HG02623 (cell line): ENCODE measurements at regions not wholly inside any gene's neighbourhood (a gene's known extent, or its start where the extent isn't known, plus 50 kb on each side); places are given as distances from the start of the nearest gene placed in this dataset.

Source experiments
- ATAC-seq: cut with Tn5 transposase; IDR thresholded peaks from one replicate; pipeline ENCODE4 v1.9.1; 2021; ENCODE audit warnings: moderate library complexity; ENCODE audit not compliant: unreplicated experiment

- ATAC-seq: no peak
Measured at GRCh38 chr9:31067418-31067817, 1317.0 kb upstream of the ACO1 start.

GRCh38 chr9:31071606-31072286 lies 1312.7 kb upstream of the ACO1 start:
- ATAC-seq: no peak

GRCh38 chr9:31078175-31078574 lies 1306.3 kb upstream of the ACO1 start:
- ATAC-seq: peak; percentile 81

DNA sequence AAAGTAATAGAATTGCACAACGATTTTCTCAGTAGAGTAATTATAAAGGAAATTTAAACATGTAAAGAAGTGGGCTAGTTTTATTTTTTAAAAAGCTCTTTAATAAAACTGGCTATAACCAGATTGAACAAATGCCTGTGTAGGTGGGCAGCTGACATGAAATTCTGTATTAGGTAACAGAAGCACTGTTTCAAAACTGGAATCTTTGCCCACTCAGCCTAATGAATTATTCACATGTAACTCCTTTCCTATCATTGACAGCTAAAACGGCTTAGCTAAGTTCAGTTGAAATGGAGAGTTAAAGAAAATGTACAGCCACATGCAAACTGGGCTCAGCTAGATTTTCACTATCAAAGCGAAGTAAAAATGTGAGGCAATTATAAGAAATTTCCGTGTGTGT lies 1300.1 kb upstream of the ACO1 start:
- no peak for ATAC-seq

GRCh38 chr9:31089549-31090221 lies 1294.8 kb upstream of the ACO1 start:
- no peak for ATAC-seq

- ATAC-seq: no peak
Measured at GRCh38 chr9:31100311-31100710, 1284.1 kb upstream of the ACO1 start.

- ATAC-seq: no peak
Measured at GRCh38 chr9:31103836-31104235, 1280.6 kb upstream of the ACO1 start.

DNA sequence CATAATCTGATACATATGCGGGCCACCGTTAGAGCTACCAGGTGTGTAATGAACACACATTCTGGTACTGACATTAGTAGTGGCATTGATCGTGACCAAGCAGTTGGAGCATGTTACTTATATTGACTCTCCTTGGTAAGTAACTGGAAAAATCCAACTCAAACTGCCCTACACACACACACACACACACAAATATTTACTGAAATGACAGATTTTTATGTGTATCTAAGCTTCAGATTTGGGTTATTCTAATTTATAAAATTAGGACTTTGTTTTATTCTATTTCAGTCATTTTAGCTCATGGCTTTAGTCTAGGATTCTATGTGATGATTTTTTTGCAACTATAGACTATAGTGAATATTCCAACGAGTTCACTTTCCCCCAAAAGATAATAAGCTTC lies 1280.2 kb upstream of the ACO1 start:
- ATAC-seq: no peak

DNA sequence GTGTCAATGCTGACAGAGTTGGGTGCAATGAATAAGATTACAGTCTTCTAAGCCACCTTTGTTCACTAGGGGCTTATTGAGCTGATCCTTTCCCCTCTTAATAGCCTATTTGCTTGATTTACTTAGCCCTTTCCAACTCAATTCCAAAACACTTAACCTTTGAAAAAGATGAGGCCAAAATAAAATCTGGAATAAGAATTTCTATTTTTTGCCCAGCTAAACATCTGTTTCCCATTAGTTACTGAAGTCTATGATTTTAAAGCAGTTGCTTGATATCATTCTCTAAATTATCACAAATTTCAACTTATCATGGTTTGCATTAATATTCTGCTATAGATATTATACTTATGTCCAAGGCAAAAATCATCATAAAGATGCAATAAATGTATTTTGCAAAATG lies 1272.0 kb upstream of the ACO1 start:
- ATAC-seq: no peak

GRCh38 chr9:31114346-31114745 lies 1270.1 kb upstream of the ACO1 start:
- ATAC-seq: no peak

DNA sequence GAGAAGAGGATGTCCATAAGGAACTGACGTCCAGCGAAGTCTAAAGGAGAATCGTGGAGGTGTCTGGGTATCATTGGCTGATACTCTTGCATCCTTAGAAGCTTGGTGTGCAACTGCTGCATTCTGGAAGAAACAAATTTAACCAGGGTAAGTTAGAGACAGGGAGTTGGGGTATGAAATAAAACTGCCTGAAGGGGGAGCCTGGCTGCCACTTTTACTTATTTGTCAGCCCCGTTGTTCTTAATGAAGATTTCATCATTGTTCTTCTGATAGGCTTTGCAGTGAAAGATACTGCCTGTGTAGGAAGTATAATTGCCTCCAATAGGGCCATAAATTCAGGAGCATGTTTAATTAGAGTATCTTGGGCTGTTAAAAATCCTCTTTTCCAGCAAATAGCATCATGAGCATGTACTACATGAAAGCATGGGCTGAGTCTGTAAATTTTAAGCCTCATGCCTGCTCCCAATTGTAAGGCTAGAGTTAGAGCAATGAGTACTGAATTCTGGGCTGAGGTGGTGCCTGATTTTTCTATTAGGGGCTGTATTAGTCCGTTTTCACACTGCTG lies 1264.5 kb upstream of the ACO1 start:
- peak; percentile 86 for ATAC-seq

DNA sequence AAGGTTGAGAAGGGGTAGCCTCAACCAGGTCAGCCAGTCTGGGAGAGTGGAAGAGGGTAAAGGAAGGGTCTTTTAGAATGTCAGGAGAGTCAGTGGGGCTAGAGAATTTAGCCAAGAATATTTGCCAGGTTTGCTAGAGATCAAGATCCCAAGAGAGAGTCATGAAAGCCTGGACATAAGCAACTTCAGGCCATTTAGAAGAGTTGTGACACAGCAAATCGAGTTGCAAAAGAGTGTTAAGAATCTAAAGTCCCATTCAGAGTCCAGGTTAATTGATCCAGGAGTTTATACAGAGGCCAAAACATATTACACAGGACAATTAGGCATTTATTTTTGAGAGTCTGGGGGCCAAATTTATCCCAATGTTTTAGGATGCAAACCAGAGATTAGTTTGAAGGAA lies 1260.1 kb upstream of the ACO1 start:
- ATAC-seq: no peak

DNA sequence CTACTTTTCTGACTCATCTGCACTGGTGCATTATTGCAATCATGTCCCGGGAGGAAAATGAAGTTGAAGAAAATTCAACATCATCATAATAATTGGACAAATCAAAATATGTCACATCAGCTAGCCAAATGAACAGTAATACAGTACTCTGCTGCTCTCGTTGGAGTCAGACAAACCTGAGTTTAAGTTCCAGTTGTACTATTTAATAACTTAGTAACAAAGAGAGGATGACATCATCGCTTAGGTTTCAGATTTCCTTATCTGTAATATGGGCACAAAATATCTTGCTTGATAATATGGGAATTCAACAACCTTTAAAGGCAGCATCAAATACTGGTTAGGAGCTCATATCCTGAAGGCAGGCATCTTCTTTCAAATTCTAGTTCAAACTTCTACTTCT lies 1248.9 kb upstream of the ACO1 start:
- no peak for ATAC-seq

DNA sequence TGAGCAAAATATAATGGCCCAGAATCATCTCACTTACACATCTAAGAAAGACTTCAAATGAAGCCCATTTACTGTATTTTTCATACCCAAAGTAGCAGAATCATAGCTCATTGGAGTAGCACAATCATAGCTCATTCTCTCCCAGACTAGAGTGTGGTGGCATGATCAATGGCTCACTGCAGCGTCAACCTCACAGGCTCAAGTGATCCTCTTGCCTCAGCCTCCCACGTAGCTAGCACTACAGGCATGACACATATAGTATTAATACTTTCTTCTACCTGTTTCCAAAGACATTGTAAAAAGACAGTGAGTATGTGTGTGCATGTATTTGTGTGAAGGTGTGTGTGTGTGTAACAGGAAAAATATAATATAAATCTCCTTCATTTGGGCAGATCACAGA lies 1247.9 kb upstream of the ACO1 start:
- ATAC-seq: no peak

DNA sequence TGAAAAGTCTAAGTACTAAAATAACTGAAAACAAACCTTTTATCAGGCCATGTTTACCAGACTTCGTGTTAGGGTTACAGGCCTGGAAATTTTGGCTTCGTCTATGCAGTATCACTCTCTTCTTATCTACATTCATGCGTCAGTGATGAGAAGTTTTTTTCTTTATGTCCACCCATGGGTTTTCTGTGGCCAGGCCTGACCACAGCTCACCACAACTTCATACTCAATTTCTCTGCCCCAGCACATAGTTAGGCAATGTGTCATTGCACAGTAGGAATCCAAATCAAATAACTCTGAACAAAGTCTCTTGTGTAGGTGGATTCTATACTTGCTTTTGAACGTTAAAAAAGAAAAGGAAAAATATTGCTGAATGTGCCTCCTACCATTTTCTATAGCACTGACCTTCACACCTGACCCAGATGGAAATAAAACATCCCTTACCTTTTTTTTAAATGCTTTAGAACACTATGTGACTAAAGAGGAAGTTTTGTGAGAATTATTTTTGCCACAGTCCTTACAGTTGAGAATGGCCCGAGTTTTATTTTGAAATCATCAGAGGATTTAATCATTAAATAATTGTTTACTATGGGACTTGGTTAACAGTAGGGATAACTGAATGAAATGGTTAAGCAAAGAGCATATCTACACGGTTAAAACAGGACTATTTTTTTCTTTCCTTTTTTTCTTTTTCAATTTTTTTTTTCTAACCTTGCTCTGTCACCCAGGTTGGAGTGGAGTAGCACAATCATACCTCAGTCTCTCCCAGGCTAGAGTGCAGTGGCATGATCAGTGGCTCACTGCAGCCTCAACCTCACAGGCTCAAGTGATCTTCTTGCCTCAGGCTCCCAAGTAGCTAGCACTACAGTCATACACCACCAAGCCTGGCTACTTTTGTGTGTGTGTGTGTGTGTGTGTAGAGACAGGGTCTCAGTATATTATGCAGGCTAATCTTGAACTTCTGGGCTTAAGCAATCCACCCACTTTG lies 1247.0 kb upstream of the ACO1 start:
- ATAC-seq: no peak

DNA sequence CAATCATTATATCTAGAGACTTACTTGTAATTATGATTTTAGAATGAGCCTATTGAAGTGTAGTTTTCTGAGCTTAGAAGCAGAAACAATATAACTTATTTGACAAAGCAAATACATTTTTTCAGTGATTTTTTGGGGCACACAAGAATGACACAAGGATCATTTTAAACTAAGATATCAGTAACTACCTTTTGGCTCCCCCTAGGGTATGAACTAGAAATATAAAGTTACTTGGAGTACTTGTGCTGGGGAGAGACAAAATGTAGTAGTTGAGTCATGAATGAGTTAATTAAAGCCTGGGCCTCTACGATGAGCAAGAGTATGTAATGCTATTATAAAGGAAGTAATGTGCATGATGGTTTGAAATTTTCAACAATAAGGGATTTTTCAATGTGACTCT lies 1244.1 kb upstream of the ACO1 start:
- ATAC-seq: no peak

- ATAC-seq: no peak
Measured at GRCh38 chr9:31142456-31142855, 1242.0 kb upstream of the ACO1 start.

GRCh38 chr9:31144614-31145013 lies 1239.8 kb upstream of the ACO1 start:
- ATAC-seq: no peak

DNA sequence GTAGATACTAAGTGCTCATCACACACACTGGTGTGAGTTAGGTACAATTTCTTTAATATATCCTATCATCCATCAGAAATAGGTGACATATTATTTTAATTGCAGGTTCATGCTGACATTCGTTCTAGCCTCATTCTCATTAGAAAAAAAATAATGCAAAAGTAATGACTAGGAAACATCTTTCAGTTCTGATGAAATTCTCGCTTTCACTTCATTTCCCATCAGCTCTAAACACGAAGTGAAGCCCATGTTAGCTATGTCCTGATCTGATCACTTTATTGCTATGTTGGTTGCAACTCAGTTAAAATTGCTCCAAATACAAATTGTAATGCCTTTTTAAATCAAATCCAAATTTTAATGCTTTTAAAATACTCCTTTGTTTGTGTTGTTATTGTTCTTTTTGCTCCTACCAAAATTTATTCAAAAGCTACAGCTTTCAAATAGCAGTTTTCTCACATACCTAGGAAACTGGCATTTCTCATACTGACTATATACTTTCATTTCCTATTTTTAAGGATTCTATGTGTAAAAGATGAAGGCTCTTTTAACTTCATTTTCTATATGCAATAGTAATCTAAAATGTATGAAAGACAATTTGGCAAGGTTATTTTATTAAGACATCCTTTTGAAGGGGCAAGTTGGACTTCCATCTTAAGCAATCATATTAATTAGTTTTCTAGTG lies 1237.8 kb upstream of the ACO1 start:
- ATAC-seq: peak; percentile 96

DNA sequence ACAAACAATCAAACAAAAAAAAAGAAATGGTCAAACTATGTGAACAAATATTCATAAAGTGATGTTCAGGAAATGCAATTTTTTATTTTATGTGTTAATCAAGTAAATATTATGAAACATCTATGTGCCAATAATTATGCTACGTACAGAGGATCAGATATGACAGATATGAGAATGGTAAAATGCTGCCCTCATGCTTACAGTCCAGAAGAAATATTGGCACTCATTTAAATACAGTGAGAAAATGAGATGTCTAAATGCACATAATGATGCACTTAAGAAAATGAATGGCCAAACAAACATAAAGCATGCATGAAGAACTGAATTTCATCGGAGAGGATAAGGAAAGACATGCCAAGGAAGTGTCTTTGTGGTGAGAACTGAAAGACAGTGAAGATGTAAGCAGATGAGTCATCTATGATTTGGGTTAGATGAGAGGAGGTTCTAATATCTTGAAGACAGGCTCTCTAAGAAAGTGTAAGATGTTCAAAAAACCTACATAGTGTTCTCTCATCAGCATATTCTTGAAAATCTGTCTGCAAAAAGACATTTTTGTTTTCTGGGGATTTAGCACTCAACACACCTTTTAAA lies 1231.1 kb upstream of the ACO1 start:
- ATAC-seq: peak; percentile 94
